ENCODE measurements at regions not wholly inside any gene's neighbourhood (a gene's known extent, or its start where the extent isn't known, plus 50 kb on each side); places are given as distances from the start of the nearest gene placed in this dataset.

- Histone ChIP-seq H3K27ac (no peak overlapping the region), H3K27me3 (no peaks in the 10 kb centered on the region), H3K4me3 (no peak overlapping the region), H3K4me1 (no peaks in the 10 kb centered on the region), H3K36me3 (no peaks in the 10 kb centered on the region), H3K9me3 (no peaks in the 10 kb centered on the region)
- intact Hi-C loops (cut with DNase I) = no loop called here
- TF ChIP-seq, protein P1, sequence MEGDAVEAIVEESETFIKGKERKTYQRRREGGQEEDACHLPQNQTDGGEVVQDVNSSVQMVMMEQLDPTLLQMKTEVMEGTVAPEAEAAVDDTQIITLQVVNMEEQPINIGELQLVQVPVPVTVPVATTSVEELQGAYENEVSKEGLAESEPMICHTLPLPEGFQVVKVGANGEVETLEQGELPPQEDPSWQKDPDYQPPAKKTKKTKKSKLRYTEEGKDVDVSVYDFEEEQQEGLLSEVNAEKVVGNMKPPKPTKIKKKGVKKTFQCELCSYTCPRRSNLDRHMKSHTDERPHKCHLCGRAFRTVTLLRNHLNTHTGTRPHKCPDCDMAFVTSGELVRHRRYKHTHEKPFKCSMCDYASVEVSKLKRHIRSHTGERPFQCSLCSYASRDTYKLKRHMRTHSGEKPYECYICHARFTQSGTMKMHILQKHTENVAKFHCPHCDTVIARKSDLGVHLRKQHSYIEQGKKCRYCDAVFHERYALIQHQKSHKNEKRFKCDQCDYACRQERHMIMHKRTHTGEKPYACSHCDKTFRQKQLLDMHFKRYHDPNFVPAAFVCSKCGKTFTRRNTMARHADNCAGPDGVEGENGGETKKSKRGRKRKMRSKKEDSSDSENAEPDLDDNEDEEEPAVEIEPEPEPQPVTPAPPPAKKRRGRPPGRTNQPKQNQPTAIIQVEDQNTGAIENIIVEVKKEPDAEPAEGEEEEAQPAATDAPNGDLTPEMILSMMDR (IDR thresholded peaks at IDR 0.05) = no peak
- no peak for TF ChIP-seq POLR2A (IDR thresholded peaks at IDR 0.05)
- TF ChIP-seq POLR2AphosphoS5 (IDR thresholded peaks at IDR 0.05; ENCODE audit: insufficient read depth in 1 of 2, low read depth in 1 of 2) = no peak
- no peak for DNase-seq (ENCODE audit: extremely low spot score in 2 of 2)
Measured at GRCh38 chr11:71115770-71116692, 136.3 kb downstream of the SHANK2 start.

GRCh38 chr11:71114124-71114851 is 138.1 kb downstream of the SHANK2 start:
- TF ChIP-seq, protein P1 (IDR thresholded peaks at IDR 0.05) = no peak
- TF ChIP-seq POLR2AphosphoS5 (IDR thresholded peaks at IDR 0.05; ENCODE audit: insufficient read depth in 1 of 2, low read depth in 1 of 2) (no peak), POLR2A (IDR thresholded peaks at IDR 0.05) (no peak)
- intact Hi-C loops (cut with DNase I) = no loop called here
- H3K36me3 ChIP-seq = no peaks in the 10 kb centered on the region
- H3K27ac ChIP-seq = no peak overlapping the region
- no peaks in the 10 kb centered on the region for H3K9me3 ChIP-seq
- H3K4me1 ChIP-seq = no peaks in the 10 kb centered on the region
- H3K27me3 ChIP-seq = no peaks in the 10 kb centered on the region
- H3K4me3 ChIP-seq = no peak overlapping the region
- DNase-seq (ENCODE audit: extremely low spot score in 2 of 2) = no peak

GRCh38 chr11:71112990-71113389 is 139.4 kb downstream of the SHANK2 start:
- TF ChIP-seq, protein P1 (IDR thresholded peaks at IDR 0.05) = no peak
- TF ChIP-seq POLR2AphosphoS5 (IDR thresholded peaks at IDR 0.05; ENCODE audit: insufficient read depth in 1 of 2, low read depth in 1 of 2) (no peak), POLR2A (IDR thresholded peaks at IDR 0.05) (no peak)
- Histone ChIP-seq H3K4me1 (no peaks in the 10 kb centered on the region), H3K9me3 (no peaks in the 10 kb centered on the region), H3K4me3 (no peak overlapping the region), H3K27me3 (no peaks in the 10 kb centered on the region), H3K36me3 (no peaks in the 10 kb centered on the region), H3K27ac (no peak overlapping the region)
- intact Hi-C loops (cut with DNase I) = no loop called here
- no peak for DNase-seq (ENCODE audit: extremely low spot score in 2 of 2)

- Histone ChIP-seq H3K27ac (no peak overlapping the region), H3K27me3 (no peaks in the 10 kb centered on the region), H3K9me3 (no peaks in the 10 kb centered on the region), H3K4me1 (no peaks in the 10 kb centered on the region), H3K36me3 (no peaks in the 10 kb centered on the region), H3K4me3 (no peak overlapping the region)
- DNase-seq (ENCODE audit: extremely low spot score in 2 of 2) = no peak
- intact Hi-C loops (cut with DNase I) = no loop called here
- TF ChIP-seq POLR2AphosphoS5 (IDR thresholded peaks at IDR 0.05; ENCODE audit: insufficient read depth in 1 of 2, low read depth in 1 of 2) = no peak
- TF ChIP-seq POLR2A (IDR thresholded peaks at IDR 0.05) = no peak
- TF ChIP-seq, protein P1 (IDR thresholded peaks at IDR 0.05) = no peak
Measured at GRCh38 chr11:71112454-71112853, 139.9 kb downstream of the SHANK2 start.
